GM23338 (cell line): ENCODE measurements at regions not wholly inside any gene's neighbourhood (a gene's known extent, or its start where the extent isn't known, plus 50 kb on each side); places are given as distances from the start of the nearest gene placed in this dataset.

Experiments used
- CREB1 ChIP-seq: fragments of 250-450 bp; sonication (Bioruptor Pico); IDR thresholded peaks from 2 replicates; pipeline ENCODE4 v1.5.0; 2020; ENCODE audit warnings: low read depth, mild to moderate bottlenecking, moderate library complexity
- CTCF ChIP-seq, 2 experiments: fragments of 200-600 bp in 1 of 2; sonication (generic) in 1 of 2; conservative IDR thresholded peaks; 2 replicates each; pipeline versions ENCODE4 v1.5.1 to v1.6.1; 2016 to 2017; ENCODE audit warnings: antibody characterized with exemption in 2 of 2, low read depth in 2 of 2, mild to moderate bottlenecking in 2 of 2, moderate library complexity in 1 of 2
- EZH2 ChIP-seq: fragments of 200-600 bp; sonication (generic); IDR thresholded peaks from one replicate; pipeline ENCODE4 v1.8.0; 2017; ENCODE audit warnings: antibody characterized with exemption, mild to moderate bottlenecking, low read depth; ENCODE audit not compliant: unreplicated experiment
- EZH2phosphoT487 ChIP-seq: fragments of 200-600 bp; sonication (generic); IDR thresholded peaks from one replicate; pipeline ENCODE4 v1.8.1; 2018; ENCODE audit warnings: antibody characterized with exemption; ENCODE audit not compliant: unreplicated experiment
- JUNB ChIP-seq: IDR thresholded peaks from one replicate; pipeline ENCODE4 v1.6.1; 2016; ENCODE audit warnings: antibody characterized with exemption; ENCODE audit not compliant: unreplicated experiment
- NANOG ChIP-seq: IDR thresholded peaks from 2 replicates; pipeline ENCODE4 v1.6.1; 2016; ENCODE audit warnings: antibody characterized with exemption, borderline replicate concordance
- POLR2AphosphoS5 ChIP-seq: IDR thresholded peaks from 2 replicates; pipeline ENCODE4 v1.6.1; 2016; ENCODE audit warnings: antibody characterized with exemption, low read depth
- REST ChIP-seq: IDR thresholded peaks from one replicate; pipeline ENCODE4 v1.6.1; 2018; ENCODE audit warnings: antibody characterized with exemption; ENCODE audit not compliant: unreplicated experiment
- STAT1 ChIP-seq: IDR thresholded peaks from one replicate; pipeline ENCODE4 v1.6.1; 2016; ENCODE audit warnings: antibody characterized with exemption; ENCODE audit not compliant: unreplicated experiment
- ZNF114 ChIP-seq: fragments of 250-450 bp; sonication (Bioruptor Pico); IDR thresholded peaks from 2 replicates; pipeline ENCODE4 v1.5.0; 2020; ENCODE audit warnings: mild to moderate bottlenecking, moderate library complexity
- ZNF331 ChIP-seq: fragments of 250-450 bp; sonication (Bioruptor Pico); IDR thresholded peaks from 2 replicates; pipeline ENCODE4 v1.5.0; 2020; ENCODE audit warnings: low read depth, mild to moderate bottlenecking, moderate library complexity
- TF ChIP-seq, protein P1 (sequence below): IDR thresholded peaks from 2 replicates; pipeline ENCODE4 v1.6.1; 2016; ENCODE audit warnings: antibody characterized with exemption

GRCh38 chr3:6362406-6362805 lies 498.5 kb upstream of the GRM7 start:
- no peak for TF ChIP-seq CTCF (conservative IDR thresholded peaks at IDR 0.05; ENCODE audit: low read depth in 2 of 2)
- no peak for TF ChIP-seq EZH2
- TF ChIP-seq EZH2phosphoT487: no peak
- TF ChIP-seq POLR2AphosphoS5: no peak
- TF ChIP-seq CREB1: no peak
- TF ChIP-seq, protein P1, sequence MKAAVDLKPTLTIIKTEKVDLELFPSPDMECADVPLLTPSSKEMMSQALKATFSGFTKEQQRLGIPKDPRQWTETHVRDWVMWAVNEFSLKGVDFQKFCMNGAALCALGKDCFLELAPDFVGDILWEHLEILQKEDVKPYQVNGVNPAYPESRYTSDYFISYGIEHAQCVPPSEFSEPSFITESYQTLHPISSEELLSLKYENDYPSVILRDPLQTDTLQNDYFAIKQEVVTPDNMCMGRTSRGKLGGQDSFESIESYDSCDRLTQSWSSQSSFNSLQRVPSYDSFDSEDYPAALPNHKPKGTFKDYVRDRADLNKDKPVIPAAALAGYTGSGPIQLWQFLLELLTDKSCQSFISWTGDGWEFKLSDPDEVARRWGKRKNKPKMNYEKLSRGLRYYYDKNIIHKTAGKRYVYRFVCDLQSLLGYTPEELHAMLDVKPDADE: no peak
- no peak for TF ChIP-seq ZNF114 (CRISPR knock-in tag)
- no peak for TF ChIP-seq STAT1
- no peak for TF ChIP-seq REST
- TF ChIP-seq NANOG: no peak
- no peak for TF ChIP-seq JUNB
- no peak for TF ChIP-seq ZNF331 (CRISPR knock-in tag)
